Mucosa of descending colon (tissue), 3 donors: ENCODE measurements at regions not wholly inside any gene's neighbourhood (a gene's known extent, or its start where the extent isn't known, plus 50 kb on each side); places are given as distances from the start of the nearest gene placed in this dataset.

ENCODE experiments used
- ATAC-seq: fragments of 200-7000 bp; cut with Tn5 transposase; one replicate; pipeline ENCODE4 v1.9.1; 2020; ENCODE audit warnings: mild to moderate bottlenecking, moderate library complexity
- DNase-seq, 3 donors: peaks; one replicate each; pipeline ENCODE4 v3.0.0-alpha.2; 2020
- H3K36me3 ChIP-seq: fragments of 200-600 bp; one replicate; pipeline ENCODE4 v1.8.0; 2021; ENCODE audit warnings: low read depth, mild to moderate bottlenecking
- H3K4me1 ChIP-seq: fragments of 200-600 bp; one replicate; pipeline ENCODE4 v1.8.0; 2021; ENCODE audit warnings: low read depth, mild to moderate bottlenecking
- H3K4me3 ChIP-seq: fragments of 200-600 bp; one replicate; pipeline ENCODE4 v1.8.0; 2021; ENCODE audit warnings: mild to moderate bottlenecking
- H3K9me3 ChIP-seq: fragments of 200-600 bp; one replicate; pipeline ENCODE4 v1.8.0; 2021; ENCODE audit warnings: mild to moderate bottlenecking
- CTCF ChIP-seq: fragments of 200-600 bp; IDR thresholded peaks from one replicate; pipeline ENCODE4 v1.8.0; 2022; ENCODE audit warnings: antibody characterized with exemption, mild to moderate bottlenecking
- intact Hi-C, 2 donors: fragments of 100-400 bp; cut with DNase I in 1 of 2; cut with micrococcal nuclease in 1 of 2; formaldehyde crosslinking; loops; one replicate each; pipeline versions ENCODE4 v1.11.0 to v1.11.1; 2022; cut with DNase I, micrococcal nuclease
- donor health status: DM: no; HTN: no; CAD: no; lungs with moderate emphysema.
- donor health status: DM: no; HTN: no; CAD: no.
- donor health status: DM: no; HTN: yes; CAD: no.

- H3K36me3 ChIP-seq = no peaks in the 10 kb centered on the region
- no peak for TF ChIP-seq CTCF
- intact Hi-C loops = no loop called here
- no peaks in the 10 kb centered on the region for H3K9me3 ChIP-seq
- H3K4me1 ChIP-seq = peaks cover 11% of the 10 kb centered on the region
- no peak overlapping the region for H3K4me3 ChIP-seq
- DNase-seq = no peak
- ATAC-seq = no peak
Observed at GRCh38 chr17:72409405-72410002, 288.7 kb downstream of the SOX9 start.

- no peaks in the 10 kb centered on the region for H3K36me3 ChIP-seq
- H3K4me1 ChIP-seq = peaks cover 11% of the 10 kb centered on the region
- no peaks in the 10 kb centered on the region for H3K9me3 ChIP-seq
- DNase-seq = no peak
- H3K4me3 ChIP-seq = no peak overlapping the region
- no peak for TF ChIP-seq CTCF
- intact Hi-C loops = no loop called here
- no peak for ATAC-seq
Observed at GRCh38 chr17:72411124-72411563, 290.3 kb downstream of the SOX9 start.

- ATAC-seq (no peak), DNase-seq (no peak)
- no peaks in the 10 kb centered on the region for H3K36me3 ChIP-seq
- no peak for TF ChIP-seq CTCF
- H3K4me3 ChIP-seq = no peak overlapping the region
- peaks cover 2% of the 10 kb centered on the region for H3K4me1 ChIP-seq
- intact Hi-C loops = no loop called here
- peaks cover 2% of the 10 kb centered on the region for H3K9me3 ChIP-seq
Observed at GRCh38 chr17:72412650-72413076, 291.8 kb downstream of the SOX9 start.

- H3K9me3 ChIP-seq = peaks cover 9% of the 10 kb centered on the region
- no peak overlapping the region for H3K4me3 ChIP-seq
- no peak for TF ChIP-seq CTCF
- peak in 2 of 3 donors; percentile 53 to 60 for DNase-seq
- peak; percentile 75 for ATAC-seq
- no peaks in the 10 kb centered on the region for H3K36me3 ChIP-seq
- intact Hi-C loops = no loop called here
- peaks cover 2% of the 10 kb centered on the region for H3K4me1 ChIP-seq
Observed at GRCh38 chr17:72413077-72414031, 292.5 kb downstream of the SOX9 start.

GRCh38 chr17:72414032-72414396 is 293.2 kb downstream of the SOX9 start:
- ATAC-seq (no peak), DNase-seq (no peak)
- peaks cover 2% of the 10 kb centered on the region for H3K4me1 ChIP-seq
- intact Hi-C loops = no loop called here
- H3K4me3 ChIP-seq = no peak overlapping the region
- peaks cover 9% of the 10 kb centered on the region for H3K9me3 ChIP-seq
- no peak for TF ChIP-seq CTCF
- no peaks in the 10 kb centered on the region for H3K36me3 ChIP-seq
